IMR-90 (cell line): ENCODE measurements at regions not wholly inside any gene's neighbourhood (a gene's known extent, or its start where the extent isn't known, plus 50 kb on each side); places are given as distances from the start of the nearest gene placed in this dataset.

Experiments
- ATAC-seq: fragments of 200-7000 bp; cut with Tn5 transposase; 2 replicates; pipeline ENCODE4 v1.9.1; 2020; ENCODE audit warnings: low read depth, mild to moderate bottlenecking, moderate library complexity
- BruUV-seq: library from RNA; stranded (reverse); fragments of 400-500 nt; replicated peaks from 2 replicates; lab custom pipeline; 2021; lab: Mats Ljungman, UMichigan
- CTCF ChIA-PET: fragments of 300-600 bp; formaldehyde crosslinking; extraction: SDS; loops from one replicate; lab custom pipeline; 2021; ENCODE audit warnings: antibody characterized with exemption; lab: Yijun Ruan, JAX
- POLR2A ChIA-PET: fragments of 300-600 bp; sonication (Branson Sonifier 250); formaldehyde crosslinking; loops from one replicate; lab custom pipeline; 2022; ENCODE audit warnings: antibody characterized with exemption; ENCODE audit not compliant: unreplicated experiment; lab: Charles Lee
- DNase-seq: peaks from one replicate; pipeline ENCODE4 v3.0.0; 2013
- H2AFZ ChIP-seq: replicated peaks from 2 replicates; pipeline ENCODE3; 2013; ENCODE audit warnings: low read length, mild to moderate bottlenecking; ENCODE audit not compliant: poor library complexity
- H2AK5ac ChIP-seq: 2 replicates; pipeline ENCODE4 v1.6.1; 2013; ENCODE audit warnings: low read depth, low read length, inconsistent platforms
- H2AK9ac ChIP-seq: replicated peaks from 2 replicates; pipeline ENCODE3; 2013; ENCODE audit warnings: mild to moderate bottlenecking, low read depth, low read length, moderate library complexity; ENCODE audit not compliant: poor library complexity
- H2BK120ac ChIP-seq: 2 replicates; pipeline ENCODE4 v1.6.1; 2013; ENCODE audit warnings: low read depth, low read length, inconsistent platforms
- H2BK15ac ChIP-seq: 3 replicates; pipeline ENCODE4 v1.6.1; 2013; ENCODE audit warnings: low read depth, low read length, inconsistent platforms
- H2BK20ac ChIP-seq: 2 replicates; pipeline ENCODE4 v1.6.1; 2013; ENCODE audit warnings: low read depth, mild to moderate bottlenecking, inconsistent platforms, low read length, moderate library complexity
- H2BK5ac ChIP-seq: 2 replicates; pipeline ENCODE4 v1.6.1; 2013; ENCODE audit warnings: mild to moderate bottlenecking, low read depth, low read length, inconsistent platforms; ENCODE audit not compliant: poor library complexity, severe bottlenecking
- H3K14ac ChIP-seq: replicated peaks from 2 replicates; pipeline ENCODE4 v1.6.1; 2013; ENCODE audit warnings: low read depth, low read length, inconsistent platforms
- H3K18ac ChIP-seq: 2 replicates; pipeline ENCODE4 v1.6.1; 2013; ENCODE audit warnings: low read depth, low read length, control low read depth
- H3K23ac ChIP-seq: 2 replicates; pipeline ENCODE4 v1.6.1; 2013; ENCODE audit warnings: low read depth, low read length, inconsistent platforms
- H3K27ac ChIP-seq: 2 replicates; pipeline ENCODE4 v1.5.1; 2013; ENCODE audit warnings: mild to moderate bottlenecking, control low read depth, low read length; ENCODE audit not compliant: insufficient read depth
- H3K27me3 ChIP-seq: 2 replicates; pipeline ENCODE4 v1.6.1; 2013; ENCODE audit warnings: low read length; ENCODE audit not compliant: control insufficient read depth, insufficient read depth
- H3K36me3 ChIP-seq: 2 replicates; pipeline ENCODE4 v1.6.1; 2013; ENCODE audit warnings: low read length, mixed read lengths; ENCODE audit not compliant: control insufficient read depth, insufficient read depth
- H3K4ac ChIP-seq: 2 replicates; pipeline ENCODE4 v1.6.1; 2013; ENCODE audit warnings: low read depth, low read length, inconsistent platforms
- H3K4me1 ChIP-seq: 2 replicates; pipeline ENCODE4 v1.6.1; 2013; ENCODE audit warnings: low read length, mixed read lengths; ENCODE audit not compliant: control insufficient read depth, insufficient read depth
- H3K4me2 ChIP-seq: 2 replicates; pipeline ENCODE4 v1.6.1; 2013; ENCODE audit warnings: low read depth, mild to moderate bottlenecking, control low read depth, low read length, moderate library complexity
- H3K4me3 ChIP-seq: 2 replicates; pipeline ENCODE4 v1.5.1; 2013; ENCODE audit warnings: low read depth, mild to moderate bottlenecking, control low read depth, low read length, moderate library complexity; ENCODE audit not compliant: insufficient read depth
- H3K56ac ChIP-seq: 2 replicates; pipeline ENCODE4 v1.6.1; 2013; ENCODE audit warnings: low read length, inconsistent platforms; ENCODE audit not compliant: insufficient read depth; ENCODE audit errors: extremely low read depth
- H3K79me1 ChIP-seq, 2 experiments: 2 replicates each; pipeline ENCODE4 v1.6.1; 2013; ENCODE audit warnings: low read length in 2 of 2, inconsistent platforms in 1 of 2, low read depth in 1 of 2
- H3K9ac ChIP-seq: 2 replicates; pipeline ENCODE4 v1.6.1; 2013; ENCODE audit warnings: low read depth, low read length, control low read depth
- H3K9me1 ChIP-seq: 2 replicates; pipeline ENCODE4 v1.6.1; 2013; ENCODE audit warnings: low read length, inconsistent platforms; ENCODE audit not compliant: insufficient read depth
- H3K9me3 ChIP-seq: 2 replicates; pipeline ENCODE4 v1.6.1; 2013; ENCODE audit warnings: low read length; ENCODE audit not compliant: control insufficient read depth, insufficient read depth
- H4K20me1 ChIP-seq: 2 replicates; pipeline ENCODE4 v1.6.1; 2013; ENCODE audit warnings: low read length, inconsistent platforms; ENCODE audit not compliant: insufficient read depth
- H4K5ac ChIP-seq: 2 replicates; pipeline ENCODE4 v1.6.1; 2013; ENCODE audit warnings: mild to moderate bottlenecking, low read depth, low read length, control low read depth
- H4K8ac ChIP-seq, 2 experiments: 2 replicates each; pipeline ENCODE4 v1.6.1; 2013; ENCODE audit warnings: low read depth in 2 of 2, low read length in 2 of 2, control low read depth in 1 of 2, inconsistent platforms in 1 of 2
- H4K91ac ChIP-seq: 2 replicates; pipeline ENCODE4 v1.6.1; 2013; ENCODE audit warnings: low read depth, low read length, inconsistent platforms; ENCODE audit not compliant: insufficient read depth
- BHLHE40 ChIP-seq: fragments of 150-350 bp; IDR thresholded peaks from 2 replicates; pipeline ENCODE4 v1.6.1; 2016; ENCODE audit warnings: mild to moderate bottlenecking, low read depth, low read length
- CEBPB ChIP-seq: IDR thresholded peaks from 2 replicates; pipeline ENCODE4 v1.6.1; 2012; ENCODE audit warnings: low read depth, low read length, improper control_type of control experiment
- CHD1 ChIP-seq: IDR thresholded peaks from 2 replicates; pipeline ENCODE4 v1.6.1; 2012; ENCODE audit warnings: low read depth, low read length, improper control_type of control experiment
- ELK1 ChIP-seq: fragments of 150-350 bp; IDR thresholded peaks from 2 replicates; pipeline ENCODE4 v1.6.1; 2016; ENCODE audit warnings: low read depth, mild to moderate bottlenecking, low read length, moderate library complexity, borderline replicate concordance
- FOS ChIP-seq: fragments of 150-350 bp; IDR thresholded peaks from 2 replicates; pipeline ENCODE4 v1.6.1; 2016; ENCODE audit warnings: low read depth, low read length
- MAFK ChIP-seq: IDR thresholded peaks from 2 replicates; pipeline ENCODE4 v1.6.1; 2012; ENCODE audit warnings: low read depth, low read length, improper control_type of control experiment
- MAZ ChIP-seq: IDR thresholded peaks from 2 replicates; pipeline ENCODE4 v1.6.1; 2012; ENCODE audit warnings: low read depth, mild to moderate bottlenecking, low read length, improper control_type of control experiment, moderate library complexity, borderline replicate concordance
- MXI1 ChIP-seq: IDR thresholded peaks from 2 replicates; pipeline ENCODE4 v1.6.1; 2012; ENCODE audit warnings: low read depth, mild to moderate bottlenecking, low read length, moderate library complexity, borderline replicate concordance
- NFE2L2 ChIP-seq: fragments of 150-350 bp; IDR thresholded peaks from 2 replicates; pipeline ENCODE4 v1.6.1; 2016; ENCODE audit warnings: low read depth, mild to moderate bottlenecking, low read length
- POLR2A ChIP-seq: IDR thresholded peaks from 2 replicates; pipeline ENCODE4 v1.6.1; 2012; ENCODE audit warnings: mild to moderate bottlenecking, low read depth, low read length
- RAD21 ChIP-seq: IDR thresholded peaks from 2 replicates; pipeline ENCODE4 v1.6.1; 2012; ENCODE audit warnings: low read length, improper control_type of control experiment
- RCOR1 ChIP-seq: IDR thresholded peaks from 2 replicates; pipeline ENCODE4 v1.6.1; 2012; ENCODE audit warnings: mild to moderate bottlenecking, low read length, improper control_type of control experiment; ENCODE audit not compliant: insufficient replicate concordance
- RFX5 ChIP-seq: IDR thresholded peaks from 2 replicates; pipeline ENCODE4 v1.8.0; 2012; ENCODE audit warnings: low read depth, mild to moderate bottlenecking, low read length, moderate library complexity
- SMC3 ChIP-seq: fragments of 150-350 bp; IDR thresholded peaks from 2 replicates; pipeline ENCODE4 v1.6.1; 2016; ENCODE audit warnings: low read depth, mild to moderate bottlenecking, antibody characterized with exemption, low read length, moderate library complexity
- WGBS, 2 experiments: methylation state at CpG; one replicate each; pipeline versions ENCODE4 v1.1.5 to v1.1.7; 2013; ENCODE audit warnings: missing lambda C conversion rate in 2 of 2; ENCODE audit not compliant: insufficient read length in 1 of 2; ENCODE audit errors: extremely low coverage in 2 of 2; 5-methylcytosine and 5-hydroxymethylcytosine counted together
- dilution Hi-C: fragments of 300-500 bp; cut with HindIII; formaldehyde crosslinking; loops from one replicate; pipeline ENCODE4 v1.14.3; 2018; ENCODE audit warnings: low sequenced_read_pairs; ENCODE audit not compliant: unreplicated experiment
- in situ Hi-C: fragments of 300-500 bp; cut with MboI; formaldehyde crosslinking; loops from 3 replicates; pipeline ENCODE4 v1.14.3; 2019; ENCODE audit warnings: low sequenced_read_pairs, inconsistent platforms, mixed read lengths
- intact Hi-C: fragments of 100-400 bp; cut with micrococcal nuclease; formaldehyde crosslinking; loops from 2 replicates; pipeline ENCODE4 v1.10.0; 2022
- TF ChIP-seq, protein P1 (sequence below): fragments of 150-350 bp; IDR thresholded peaks from 2 replicates; pipeline ENCODE4 v1.6.1; 2017; ENCODE audit warnings: mild to moderate bottlenecking, antibody characterized with exemption, low read length, low read depth

- ChIA-PET POLR2A (no interaction called here), CTCF (interaction anchor here (0.5 kb wide), 1 partner anchor 799 kb away, joined by 3 read pairs; no protein-coding TSS in a partner anchor)
- H3K27me3 ChIP-seq, result no peaks in the 10 kb centered on the region
- H3K23ac ChIP-seq, result no peak overlapping the region
- ATAC-seq (no peak), DNase-seq (no peak)
- no peak overlapping the region for H2AK5ac ChIP-seq
- H3K9me3 ChIP-seq, result peaks cover 3% of the 10 kb centered on the region; the same call in 1 of the 2 replicates
- no peak overlapping the region for H2BK120ac ChIP-seq
- dilution Hi-C loops (no loop called here), intact Hi-C loops (no loop called here), in situ Hi-C loops (no loop called here)
- H3K4me2 ChIP-seq, result no peak overlapping the region
- no peak overlapping the region for H4K8ac ChIP-seq
- no peak for TF ChIP-seq RAD21
- TF ChIP-seq FOS, result no peak
- no peak for TF ChIP-seq CEBPB
- TF ChIP-seq POLR2A, result no peak
- TF ChIP-seq RCOR1, result no peak
- no peak for TF ChIP-seq MXI1
- no peak for TF ChIP-seq SMC3
- TF ChIP-seq BHLHE40, result no peak
- no peak for TF ChIP-seq CHD1
- TF ChIP-seq RFX5, result no peak
- TF ChIP-seq MAFK, result no peak
- no peak for TF ChIP-seq ELK1
- TF ChIP-seq, protein P1, sequence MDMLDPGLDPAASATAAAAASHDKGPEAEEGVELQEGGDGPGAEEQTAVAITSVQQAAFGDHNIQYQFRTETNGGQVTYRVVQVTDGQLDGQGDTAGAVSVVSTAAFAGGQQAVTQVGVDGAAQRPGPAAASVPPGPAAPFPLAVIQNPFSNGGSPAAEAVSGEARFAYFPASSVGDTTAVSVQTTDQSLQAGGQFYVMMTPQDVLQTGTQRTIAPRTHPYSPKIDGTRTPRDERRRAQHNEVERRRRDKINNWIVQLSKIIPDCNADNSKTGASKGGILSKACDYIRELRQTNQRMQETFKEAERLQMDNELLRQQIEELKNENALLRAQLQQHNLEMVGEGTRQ, result no peak
- no peak for TF ChIP-seq NFE2L2
- no peak for TF ChIP-seq MAZ
- H3K4me1 ChIP-seq, result no peaks in the 10 kb centered on the region
- no peak overlapping the region for H3K14ac ChIP-seq
- H2BK5ac ChIP-seq, result no peak overlapping the region
- no peak overlapping the region for H3K9ac ChIP-seq
- no peak overlapping the region for H2BK15ac ChIP-seq
- no peak overlapping the region for H3K4ac ChIP-seq
- no peak overlapping the region for H2AFZ ChIP-seq
- H3K18ac ChIP-seq, result no peak overlapping the region
- H4K5ac ChIP-seq, result no peak overlapping the region
- no peaks in the 10 kb centered on the region for H4K20me1 ChIP-seq
- no peak overlapping the region for H2AK9ac ChIP-seq
- H4K91ac ChIP-seq, result no peak overlapping the region
- H3K4me3 ChIP-seq, result no peak overlapping the region
- H3K27ac ChIP-seq, result no peak overlapping the region
- no CpG with 5 or more reads among the region's 10 CpGs for WGBS, 2 experiments
- no peaks in the 10 kb centered on the region for H3K79me1 ChIP-seq
- H2BK20ac ChIP-seq, result no peak overlapping the region
- no peak overlapping the region for H3K56ac ChIP-seq
- H3K9me1 ChIP-seq, result no peaks in the 10 kb centered on the region
- no TSS peak for BruUV-seq
- no peaks in the 10 kb centered on the region for H3K36me3 ChIP-seq
Measured at GRCh38 chr2:60104514-60105505, 448.6 kb downstream of the BCL11A start.
